Choroid plexus epithelial cell (primary cell): ENCODE measurements at regions not wholly inside any gene's neighbourhood (a gene's known extent, or its start where the extent isn't known, plus 50 kb on each side); places are given as distances from the start of the nearest gene placed in this dataset.
A peak's percentile ranks its signal among the peaks of the same experiment; 100 is the strongest.

Experiments
- DNase-seq: peaks from one replicate; pipeline ENCODE4 v3.0.0-alpha.2; 2010; ENCODE audit warnings: low read depth
- H3K4me3 ChIP-seq: 2 replicates; pipeline ENCODE4 v1.5.1; 2011; ENCODE audit warnings: low read depth, mild to moderate bottlenecking, control low read depth, low read length, moderate library complexity
- CTCF ChIP-seq: conservative IDR thresholded peaks from 2 replicates; pipeline ENCODE4 v1.5.1; 2011; ENCODE audit warnings: low read depth, mild to moderate bottlenecking, control low read depth, inconsistent platforms, low read length, moderate library complexity

DNA sequence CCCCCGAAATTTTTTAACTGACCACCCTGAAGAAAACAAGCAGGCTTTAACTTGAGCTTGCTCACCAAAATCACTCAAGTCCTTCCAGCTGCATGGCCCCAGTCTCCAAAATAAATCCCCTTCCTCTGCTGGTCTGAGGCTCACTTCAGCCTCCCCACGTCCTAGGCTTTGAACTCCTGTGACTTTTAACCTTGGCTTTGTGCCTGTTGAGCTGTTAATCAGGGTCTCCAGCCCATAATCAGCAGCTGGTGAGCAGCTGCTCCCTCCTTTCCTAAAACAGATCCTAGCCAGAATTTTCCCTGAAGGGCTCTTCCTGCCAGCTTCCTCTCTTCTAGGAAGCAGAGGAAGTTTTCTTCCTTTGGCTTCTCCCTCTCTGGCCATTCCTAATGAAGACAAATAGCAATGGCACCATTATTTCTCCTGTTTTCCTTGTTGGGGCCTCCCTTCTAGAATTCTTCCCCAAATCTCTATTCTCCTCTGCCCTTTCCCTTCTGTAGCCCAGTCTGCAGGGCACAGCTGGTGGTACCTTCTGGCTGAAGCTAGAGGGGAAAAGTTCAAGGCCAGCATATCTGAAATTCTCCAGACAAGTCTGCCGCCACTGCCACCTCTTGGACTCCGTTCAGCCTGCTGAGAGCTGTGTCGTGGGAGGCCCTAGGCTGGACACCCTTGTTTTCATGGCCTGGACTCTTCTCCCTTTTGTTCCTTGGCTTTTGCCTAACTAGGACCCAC is 152.1 kb downstream of the NOC3L start:
- TF ChIP-seq CTCF = no peak
- H3K4me3 ChIP-seq = no peak overlapping the region
- no peak for DNase-seq

GRCh38 chr10:94211169-94211510 is 151.6 kb downstream of the NOC3L start:
- DNase-seq = no peak
- no peak overlapping the region for H3K4me3 ChIP-seq
- TF ChIP-seq CTCF = no peak

- TF ChIP-seq CTCF = no peak
- no peak overlapping the region for H3K4me3 ChIP-seq
- DNase-seq = peak; percentile 66
These were observed 149.7 kb downstream of the NOC3L start for GRCh38 chr10:94213001-94213530.

DNA sequence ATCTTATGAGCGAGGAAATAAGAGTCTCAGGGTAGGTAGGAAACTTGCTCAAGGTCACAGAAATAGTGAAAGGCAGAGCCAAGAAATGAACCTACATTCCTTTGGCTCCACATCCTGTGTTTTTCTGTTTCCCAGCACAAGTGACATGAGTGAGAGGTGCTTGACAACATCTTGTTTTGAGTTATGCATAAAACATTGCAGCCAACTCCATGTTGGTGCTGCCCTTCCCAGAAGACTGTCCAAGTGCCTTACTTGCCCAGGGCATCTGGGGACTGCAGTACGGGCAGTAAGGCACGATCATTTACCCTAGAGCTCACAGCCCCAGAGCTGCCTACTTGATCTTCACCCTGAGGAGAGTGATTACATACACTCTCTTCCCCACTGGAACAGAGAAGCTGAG is 148.8 kb downstream of the NOC3L start:
- peak; percentile 32 for DNase-seq
- TF ChIP-seq CTCF = no peak
- no peak overlapping the region for H3K4me3 ChIP-seq

DNA sequence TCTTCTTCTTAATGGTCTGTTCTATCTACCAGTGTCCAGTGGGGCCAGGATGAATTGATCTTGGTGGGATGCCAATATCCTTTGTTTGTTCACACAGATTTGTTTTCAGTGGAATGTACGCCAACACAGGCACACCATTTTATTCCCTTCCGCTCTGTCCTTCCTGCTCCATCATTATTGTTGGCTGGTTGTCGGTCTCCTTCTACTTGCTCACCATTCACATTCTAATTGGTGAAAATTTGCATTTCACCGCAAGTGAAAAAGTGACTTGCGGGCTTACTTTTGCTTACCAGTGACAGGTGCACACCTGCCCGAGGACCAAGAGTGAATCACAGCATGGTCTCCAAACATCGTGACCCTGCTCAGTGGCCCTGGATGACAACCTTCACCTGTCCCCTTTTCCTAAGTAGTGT is 148.3 kb downstream of the NOC3L start:
- H3K4me3 ChIP-seq = no peak overlapping the region
- DNase-seq = no peak
- no peak for TF ChIP-seq CTCF

GRCh38 chr10:94216201-94216600 is 146.5 kb downstream of the NOC3L start:
- H3K4me3 ChIP-seq = no peak overlapping the region
- TF ChIP-seq CTCF = no peak
- DNase-seq = no peak

GRCh38 chr10:94217411-94217810 is 145.3 kb downstream of the NOC3L start:
- DNase-seq = peak; percentile 48
- TF ChIP-seq CTCF = no peak
- no peak overlapping the region for H3K4me3 ChIP-seq
